ENCODE measurements at regions not wholly inside any gene's neighbourhood (a gene's known extent, or its start where the extent isn't known, plus 50 kb on each side); places are given as distances from the start of the nearest gene placed in this dataset.

DNA sequence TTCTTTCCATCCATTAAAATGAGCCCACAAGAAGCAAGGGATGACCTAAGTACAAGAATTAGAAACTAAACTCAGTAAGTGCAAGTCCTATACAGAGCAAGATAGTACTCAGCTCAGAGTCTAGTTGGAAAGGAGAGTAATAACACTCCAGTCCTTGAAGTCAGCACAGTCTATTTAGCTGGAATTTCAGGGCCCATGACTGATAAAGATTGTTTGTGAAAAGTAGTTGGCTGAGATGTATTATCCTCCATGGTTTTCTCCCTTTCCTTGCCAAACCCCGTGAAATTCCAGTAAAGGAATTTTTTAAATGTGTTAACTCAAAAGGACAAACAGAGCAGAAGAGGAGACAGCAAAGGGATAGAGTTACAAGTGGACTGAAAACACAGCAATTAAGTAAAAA lies 127.2 kb upstream of the STT3B start:
- no peak for DNase-seq

DNA sequence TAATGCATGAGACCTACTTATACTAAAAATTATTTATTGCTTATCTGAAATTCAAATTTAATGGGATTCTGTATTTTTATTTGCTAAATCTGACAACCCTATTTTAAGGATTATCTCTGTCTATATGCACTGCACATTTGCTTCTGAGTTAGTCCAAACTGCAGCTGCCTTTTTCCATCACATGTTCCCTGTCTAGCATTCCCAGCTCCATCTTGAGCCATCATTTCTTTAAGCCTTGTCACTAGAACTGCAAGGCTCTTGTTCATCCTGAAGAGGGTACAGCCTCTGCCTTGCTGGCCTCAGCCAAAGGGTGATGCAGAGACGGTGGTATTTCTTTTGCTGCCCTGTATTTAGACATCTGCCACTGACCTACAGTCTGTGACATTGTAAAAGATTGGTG lies 125.8 kb upstream of the STT3B start:
- DNase-seq: no peak

DNA sequence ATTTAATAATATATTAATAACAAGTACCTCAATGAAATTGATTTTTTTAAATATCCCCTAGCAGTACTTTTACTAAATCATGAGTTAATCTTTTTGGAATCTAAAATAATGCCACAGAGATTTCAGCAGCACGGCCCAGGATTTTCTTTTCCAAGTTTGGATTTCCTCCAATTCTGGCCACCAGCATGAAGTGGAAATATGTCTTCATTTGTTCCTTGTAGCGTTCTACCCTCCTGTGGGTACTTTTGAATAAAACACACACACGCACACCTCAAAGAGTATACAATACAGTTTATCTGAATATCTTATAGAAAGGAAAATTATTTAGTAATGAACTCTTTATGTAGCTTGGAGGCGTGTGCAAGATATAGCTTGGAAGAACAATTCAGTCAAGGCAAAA lies 125.1 kb upstream of the STT3B start:
- DNase-seq: no peak

DNA sequence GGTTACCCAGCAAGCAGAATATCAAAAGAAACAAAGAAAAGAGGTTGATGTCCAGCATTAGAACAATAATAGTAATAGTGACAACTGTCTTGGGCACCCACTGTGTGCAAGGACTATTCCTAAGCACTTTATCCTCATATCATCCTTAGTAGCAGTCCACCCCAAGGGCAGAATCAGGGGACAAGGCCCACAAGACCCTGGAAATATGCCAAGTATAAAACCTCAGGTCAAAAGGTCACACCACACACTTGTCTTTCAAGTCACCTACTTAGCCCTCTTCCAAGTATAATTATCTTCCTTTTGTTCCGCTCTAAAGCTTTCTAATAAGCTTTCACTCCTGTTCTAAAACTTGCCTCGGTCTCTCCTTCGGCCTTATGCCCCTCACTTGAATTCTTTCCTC lies 124.0 kb upstream of the STT3B start:
- no peak for DNase-seq

DNA sequence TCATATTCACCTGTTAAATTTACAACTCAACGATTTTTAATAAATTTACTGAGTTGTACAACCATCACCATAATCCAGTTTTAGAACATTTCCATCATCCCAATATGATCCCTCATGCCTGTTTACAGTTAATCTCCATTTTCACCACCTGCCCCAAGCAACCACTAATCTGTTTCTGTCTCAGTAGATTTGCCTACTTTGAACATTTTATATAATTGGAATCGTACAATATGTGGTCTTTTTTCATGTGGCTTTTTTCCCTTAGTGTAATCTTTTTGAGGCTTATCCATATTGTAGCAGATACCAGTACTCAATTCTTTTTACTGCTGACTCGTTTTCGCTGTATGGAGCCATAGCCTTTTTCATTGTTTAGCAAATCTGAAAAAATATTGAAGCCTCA lies 123.3 kb upstream of the STT3B start:
- no peak for DNase-seq

DNA sequence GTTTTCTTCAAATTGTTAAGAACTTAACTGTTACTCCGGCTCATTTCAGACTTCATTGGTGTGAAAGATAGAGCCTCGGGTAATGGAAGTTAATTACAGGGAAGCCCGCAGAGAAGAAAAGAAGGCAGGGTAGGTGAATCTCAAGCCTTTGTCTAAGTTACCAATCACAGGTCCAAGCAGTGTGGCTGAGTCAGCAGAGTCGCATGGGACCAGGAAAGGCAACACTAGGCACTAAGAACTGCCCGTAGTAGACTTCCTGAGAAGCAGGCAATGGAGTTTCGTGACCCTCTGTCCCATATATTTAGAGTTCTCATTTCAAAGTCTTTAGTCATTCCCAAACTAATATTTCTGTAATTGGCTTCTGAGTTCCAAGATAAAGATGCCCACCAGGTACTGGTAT lies 122.9 kb upstream of the STT3B start:
- no peak for DNase-seq

DNA sequence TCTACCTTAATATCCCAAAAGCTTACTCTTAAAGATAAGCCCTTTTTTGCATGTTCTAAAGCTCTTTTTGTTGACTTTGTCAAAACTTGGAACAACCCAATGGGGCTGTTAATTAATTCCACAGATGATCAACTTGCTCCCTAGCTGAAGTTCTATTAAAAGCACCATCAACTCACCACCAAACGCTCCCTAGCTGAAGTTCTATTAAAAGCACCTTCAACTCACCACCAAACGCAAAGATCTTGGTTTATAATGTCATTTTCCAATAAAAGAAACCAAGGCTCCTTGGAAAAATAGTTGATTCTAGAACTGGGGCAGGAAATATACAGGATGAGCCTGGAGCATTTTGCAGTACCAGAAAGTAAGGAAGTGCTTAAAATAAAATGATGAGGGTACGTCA lies 122.3 kb upstream of the STT3B start:
- no peak for DNase-seq

DNA sequence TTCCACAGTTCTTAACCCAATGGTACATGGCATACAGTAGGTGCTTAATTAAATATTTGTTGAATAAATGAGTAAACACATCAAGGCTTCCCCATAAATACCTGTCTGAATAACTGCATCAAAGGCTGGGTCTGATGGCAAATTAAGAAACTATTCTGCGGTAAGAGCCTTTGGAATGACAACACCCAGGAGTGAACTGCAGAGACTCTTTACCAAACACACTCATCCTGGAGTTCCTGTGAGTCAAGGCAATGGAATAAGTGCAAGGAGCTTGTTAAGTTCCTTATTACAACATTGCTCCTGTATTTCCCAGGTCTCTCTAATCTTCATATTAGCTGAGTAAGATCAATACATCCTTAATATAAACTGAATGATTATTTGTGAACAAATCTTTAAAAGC lies 119.9 kb upstream of the STT3B start:
- DNase-seq: no peak

DNA sequence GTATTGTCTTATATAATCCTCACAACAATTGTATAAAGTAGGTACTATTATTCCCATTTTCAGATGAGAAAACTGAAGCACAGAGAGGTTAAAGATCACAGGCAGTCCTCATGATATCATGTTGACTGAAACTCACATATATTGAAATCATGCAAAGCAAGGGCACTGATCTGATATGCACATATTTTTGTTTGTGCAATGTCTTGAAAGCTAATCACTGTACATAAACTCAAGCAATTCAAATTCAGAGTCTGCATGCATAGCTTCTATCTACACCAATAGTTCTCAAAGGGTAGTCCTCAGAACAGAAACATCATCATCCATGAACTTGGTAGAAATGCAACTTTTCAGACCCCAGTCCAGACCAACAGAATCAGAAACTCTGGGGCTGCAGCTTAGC lies 119.2 kb upstream of the STT3B start:
- no peak for DNase-seq

DNA sequence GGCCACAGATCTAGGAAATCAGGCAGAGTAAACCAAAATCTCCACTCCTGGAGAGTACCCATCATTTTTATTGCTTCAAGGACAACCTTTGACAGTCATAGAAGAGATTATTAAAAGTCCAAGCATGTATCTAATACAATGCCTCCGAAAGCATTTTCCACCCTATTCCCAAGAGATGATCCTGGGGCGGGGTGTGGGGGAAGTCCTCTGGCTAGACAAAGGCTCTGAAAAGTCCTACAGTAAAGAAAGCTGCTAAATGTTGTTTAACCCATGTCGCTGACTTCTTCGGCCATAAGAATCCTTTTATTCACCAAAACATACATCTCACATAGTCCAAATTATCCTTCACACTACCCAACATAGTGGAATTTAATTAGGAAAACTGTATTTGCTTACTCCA lies 115.7 kb upstream of the STT3B start:
- no peak for DNase-seq

DNA sequence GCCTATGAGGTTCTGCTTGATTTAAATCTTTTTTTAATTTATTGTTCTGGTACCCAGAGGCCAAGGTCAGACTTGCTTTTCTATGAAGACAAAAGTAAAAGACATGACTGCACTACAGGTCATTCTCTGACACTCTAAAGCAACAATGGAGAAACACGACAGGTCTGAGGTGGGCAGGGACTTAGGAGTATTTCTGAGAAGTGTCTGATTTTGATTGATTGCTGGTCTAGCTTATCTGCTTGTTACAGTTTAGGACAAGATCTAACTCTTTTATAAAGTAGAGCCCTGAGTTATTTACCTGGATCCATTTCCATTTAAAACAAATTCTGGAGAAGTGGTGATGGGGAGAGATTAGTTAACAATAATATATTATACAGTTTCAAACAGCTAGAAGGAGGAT lies 115.2 kb upstream of the STT3B start:
- no peak for DNase-seq

DNA sequence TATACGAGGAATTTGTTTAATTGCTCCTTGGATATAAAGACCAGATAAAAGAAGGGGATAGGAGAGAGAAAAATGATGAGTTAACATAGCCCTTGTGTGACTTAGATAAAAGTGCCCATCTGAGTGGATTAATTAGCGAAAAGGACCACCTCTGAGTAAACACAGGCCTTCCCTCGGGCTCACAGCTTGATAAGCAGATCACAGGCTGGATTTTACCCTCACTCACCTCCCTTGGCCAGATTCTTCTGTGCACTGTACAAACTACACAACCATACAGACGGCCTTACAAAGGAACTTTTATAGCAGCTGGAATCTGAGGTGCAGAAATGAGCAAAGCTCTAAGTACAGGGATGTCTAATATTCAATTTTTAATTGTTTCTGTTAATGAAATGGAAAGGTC lies 112.4 kb upstream of the STT3B start:
- no peak for DNase-seq

DNA sequence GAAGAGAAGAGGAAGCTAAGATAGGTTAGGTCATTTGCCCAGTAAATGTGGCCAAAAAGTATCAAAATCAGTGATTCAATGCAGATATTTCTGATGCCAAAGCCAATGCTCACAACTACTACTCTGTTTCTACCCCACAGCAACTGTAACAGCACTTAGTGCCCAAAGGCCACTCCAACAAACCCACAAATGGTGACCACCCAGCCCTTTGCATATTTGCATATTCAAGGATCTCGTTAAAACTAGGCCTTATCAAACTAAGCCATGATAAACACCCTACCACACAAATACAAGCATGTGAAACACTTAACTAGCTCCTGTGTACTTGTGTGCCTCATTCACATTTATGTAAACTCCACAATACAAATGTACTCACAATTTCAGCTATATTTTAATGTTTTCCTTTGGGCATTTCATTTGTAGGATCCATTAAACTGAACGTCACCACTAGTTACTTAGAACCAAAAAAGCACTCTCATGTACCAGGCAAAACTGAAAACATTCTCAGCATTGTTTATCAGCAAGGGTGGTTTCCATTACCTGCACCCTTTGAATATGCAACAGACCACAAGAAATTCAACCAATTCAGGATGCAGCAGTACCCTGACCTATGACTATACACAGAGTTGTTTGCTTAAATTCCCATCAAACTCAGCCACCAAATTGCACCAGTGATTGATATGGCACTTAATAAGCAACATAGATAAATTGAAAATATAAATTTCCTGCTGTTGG lies 111.2 kb upstream of the STT3B start:
- no peak for DNase-seq

DNA sequence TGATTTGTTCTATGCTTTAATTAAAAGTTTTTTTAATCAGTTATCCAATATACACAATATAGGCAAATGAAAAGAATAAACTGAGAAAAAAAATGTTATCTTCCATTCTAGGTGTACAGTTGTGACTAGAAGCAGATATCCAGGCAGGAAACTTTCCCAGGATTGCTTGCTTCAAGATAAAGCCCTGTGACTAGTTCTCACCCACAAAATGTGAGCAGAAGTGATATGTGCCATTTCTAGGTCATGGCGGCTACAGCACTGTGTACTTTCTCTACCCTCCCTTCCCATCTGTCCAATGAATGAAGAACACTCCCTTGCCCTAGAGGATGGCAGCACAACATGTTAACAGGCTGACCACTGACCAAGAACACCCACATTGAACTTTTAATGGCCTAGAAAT lies 110.5 kb upstream of the STT3B start:
- DNase-seq: no peak

DNA sequence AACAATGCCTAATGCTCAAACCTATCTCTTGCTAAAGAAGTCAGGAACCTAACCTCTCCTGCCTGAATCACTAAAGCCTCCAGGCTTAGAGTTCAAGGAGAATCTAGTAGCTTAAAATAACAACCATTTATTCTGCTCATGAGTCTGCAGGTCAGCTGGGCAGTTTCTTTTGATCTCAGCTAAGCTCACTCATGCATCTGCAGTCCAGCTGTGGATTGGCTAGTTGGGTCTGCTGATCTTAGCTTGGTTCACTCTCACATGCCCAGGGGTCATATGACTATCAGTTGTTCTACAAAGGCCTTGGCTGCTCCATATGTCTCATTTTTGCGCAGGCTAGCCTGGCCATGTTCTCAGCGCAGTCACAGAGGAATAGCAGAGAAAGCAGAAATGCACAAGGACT lies 109.2 kb upstream of the STT3B start:
- no peak for DNase-seq

DNA sequence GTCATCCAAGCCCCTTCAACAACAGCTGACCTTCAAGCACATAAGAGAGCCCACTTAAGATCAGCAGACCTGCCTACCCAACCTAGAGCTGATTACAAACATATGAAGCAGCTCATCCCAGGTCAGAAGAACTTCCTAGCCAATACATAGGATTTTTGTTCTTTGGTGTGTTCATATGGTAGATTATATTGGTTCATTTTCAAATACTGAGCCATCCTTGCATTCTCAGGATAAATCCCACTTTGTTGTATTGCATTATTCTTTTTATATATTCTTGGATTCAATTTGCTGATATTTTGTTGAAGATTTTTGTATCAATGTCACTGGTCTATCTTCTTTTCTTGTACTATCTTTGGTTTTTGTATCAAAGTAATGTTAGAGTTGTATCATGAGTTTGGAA lies 107.3 kb upstream of the STT3B start:
- DNase-seq: no peak

DNA sequence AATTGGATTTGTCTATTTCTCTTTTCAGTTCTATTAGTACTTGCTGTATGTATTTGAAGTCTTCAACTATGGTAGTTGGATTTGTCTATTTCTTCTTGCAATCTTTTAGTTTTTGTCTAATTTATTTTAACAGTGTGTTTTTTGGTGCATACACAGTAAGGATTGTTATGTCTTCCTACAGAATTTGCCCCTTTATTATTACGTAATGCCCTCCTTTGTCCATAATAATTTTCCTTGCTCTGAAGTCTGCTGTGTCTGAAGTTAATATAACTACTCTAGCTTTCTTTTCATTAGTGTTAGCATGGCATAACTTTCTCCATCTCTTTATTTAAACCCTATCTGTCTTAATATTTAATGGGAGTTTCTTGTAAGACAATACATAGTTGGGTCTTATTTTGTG lies 105.1 kb upstream of the STT3B start:
- no peak for DNase-seq

DNA sequence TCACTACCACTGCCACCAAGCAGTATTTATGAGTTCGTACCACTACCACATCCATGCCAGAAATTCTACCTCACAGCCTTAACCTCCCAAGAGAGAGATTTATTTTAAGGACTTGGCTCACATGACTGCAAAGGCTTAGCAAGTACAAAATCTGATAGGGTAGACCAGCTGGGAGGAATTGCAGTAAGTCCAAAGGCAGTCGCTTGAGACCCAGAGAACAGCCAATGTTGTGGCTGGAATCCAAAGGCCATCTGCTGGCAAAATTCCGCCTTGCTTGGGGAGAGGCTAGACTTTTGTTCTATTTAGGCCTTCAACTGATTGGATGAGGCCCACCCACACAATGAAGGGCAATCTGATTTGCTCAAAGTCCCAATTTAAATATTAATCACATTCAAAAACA lies 101.4 kb upstream of the STT3B start:
- DNase-seq: no peak

DNA sequence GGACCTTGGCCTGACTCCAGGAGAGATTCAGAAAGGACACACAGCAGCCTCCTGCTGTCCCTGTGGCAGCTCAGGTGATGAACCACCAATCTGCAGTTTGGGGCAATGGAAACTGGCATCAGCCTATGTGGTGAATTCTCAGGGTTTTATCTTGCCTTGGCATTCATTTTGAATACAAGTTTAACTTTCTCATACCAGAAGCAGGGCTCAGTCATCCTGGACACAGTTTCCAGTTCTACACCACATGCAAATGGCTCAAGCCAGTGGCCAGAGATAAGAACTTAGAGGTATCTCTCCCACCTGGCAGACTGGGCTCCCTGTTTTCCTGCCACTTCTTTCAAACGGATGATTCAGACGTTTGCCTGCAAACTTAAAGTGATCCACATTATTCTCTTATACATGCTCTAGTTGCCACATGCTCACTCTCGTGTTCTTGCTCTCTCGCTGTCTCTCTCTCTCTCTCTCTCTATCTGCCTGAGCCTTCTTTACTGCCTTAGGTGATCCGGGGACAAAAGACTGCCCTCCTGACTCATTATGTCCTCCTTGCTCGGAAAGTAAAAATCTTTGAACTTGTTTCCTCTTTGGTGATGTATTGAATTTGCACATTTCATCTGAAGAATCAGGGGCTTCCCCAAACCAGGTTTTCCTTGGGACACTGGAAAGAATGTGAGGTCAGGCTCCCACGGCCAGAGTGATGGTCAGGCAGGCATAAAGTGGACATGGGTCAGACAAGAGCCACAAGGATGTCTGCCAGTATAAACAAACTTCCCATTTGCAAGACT lies 99.6 kb upstream of the STT3B start:
- DNase-seq: no peak

DNA sequence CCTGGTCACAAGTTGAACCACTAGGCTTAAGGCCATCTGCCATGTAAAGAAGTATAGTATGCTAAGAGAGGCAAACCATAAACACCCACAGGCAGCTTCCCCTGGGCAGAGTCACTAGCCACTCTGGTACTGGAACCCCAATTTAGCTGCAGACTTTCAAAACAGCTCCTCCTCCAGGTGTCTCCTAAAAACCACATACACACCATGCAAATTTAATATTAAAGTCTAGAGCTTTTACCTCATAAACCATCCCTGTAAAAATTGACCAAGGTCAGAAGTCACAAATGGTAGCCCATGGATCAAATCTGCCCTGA lies 99.1 kb upstream of the STT3B start:
- DNase-seq: no peak

DNA sequence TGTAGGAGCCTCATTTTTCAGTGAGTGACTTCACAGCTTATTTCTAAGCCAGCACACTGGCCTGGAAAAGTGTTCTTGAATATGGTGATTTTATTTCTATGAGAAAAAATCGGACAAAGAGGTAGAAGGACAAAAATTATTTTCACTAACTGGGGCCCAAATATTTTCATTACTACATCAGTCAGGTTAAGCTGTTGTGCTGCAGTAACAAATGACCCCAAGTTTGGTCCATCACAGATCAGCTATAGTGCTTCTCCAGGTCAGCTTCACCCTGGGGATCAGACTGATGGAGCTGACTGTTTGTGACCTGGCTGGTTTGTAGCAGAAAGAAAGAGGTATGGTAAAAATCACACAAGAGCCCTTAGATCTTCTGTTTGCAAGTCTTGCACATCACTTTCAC lies 97.9 kb upstream of the STT3B start:
- no peak for DNase-seq

DNA sequence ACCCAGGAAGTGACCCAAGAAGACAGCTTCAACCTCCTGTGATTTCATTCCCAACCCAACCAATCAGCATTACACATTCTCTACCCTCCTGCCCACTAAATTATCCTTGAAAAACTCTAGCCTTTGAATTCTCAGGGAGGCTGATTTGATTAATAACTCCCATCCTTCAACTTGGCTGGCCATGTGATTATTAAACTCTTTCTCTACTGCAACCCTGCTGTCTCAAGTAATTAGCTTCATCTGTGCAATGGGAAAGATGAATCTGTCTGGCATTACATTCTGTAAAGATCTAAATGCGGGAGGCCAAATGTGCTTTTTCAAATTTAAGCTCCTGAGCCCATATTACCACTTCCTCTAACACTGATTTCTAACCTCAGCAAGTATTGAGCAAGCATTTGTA lies 95.9 kb upstream of the STT3B start:
- no peak for DNase-seq

DNA sequence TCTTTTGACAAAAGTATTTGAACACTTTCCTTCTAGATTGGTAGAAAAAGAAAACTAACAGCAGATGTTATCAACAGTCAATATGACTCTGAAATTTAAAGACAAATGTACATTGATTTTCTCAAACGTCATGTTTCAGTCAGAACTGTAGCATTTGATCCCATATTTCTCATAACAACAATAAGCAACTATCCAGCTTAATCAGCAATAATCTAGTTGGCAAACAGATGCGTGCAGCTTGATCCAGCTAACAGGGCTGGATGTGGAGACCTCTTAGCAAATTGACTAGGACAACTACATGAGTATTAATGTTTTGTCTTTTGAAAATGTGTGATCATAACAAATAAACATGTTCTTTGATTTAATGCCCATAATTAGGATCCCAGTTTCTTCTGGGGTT lies 94.0 kb upstream of the STT3B start:
- DNase-seq: no peak

DNA sequence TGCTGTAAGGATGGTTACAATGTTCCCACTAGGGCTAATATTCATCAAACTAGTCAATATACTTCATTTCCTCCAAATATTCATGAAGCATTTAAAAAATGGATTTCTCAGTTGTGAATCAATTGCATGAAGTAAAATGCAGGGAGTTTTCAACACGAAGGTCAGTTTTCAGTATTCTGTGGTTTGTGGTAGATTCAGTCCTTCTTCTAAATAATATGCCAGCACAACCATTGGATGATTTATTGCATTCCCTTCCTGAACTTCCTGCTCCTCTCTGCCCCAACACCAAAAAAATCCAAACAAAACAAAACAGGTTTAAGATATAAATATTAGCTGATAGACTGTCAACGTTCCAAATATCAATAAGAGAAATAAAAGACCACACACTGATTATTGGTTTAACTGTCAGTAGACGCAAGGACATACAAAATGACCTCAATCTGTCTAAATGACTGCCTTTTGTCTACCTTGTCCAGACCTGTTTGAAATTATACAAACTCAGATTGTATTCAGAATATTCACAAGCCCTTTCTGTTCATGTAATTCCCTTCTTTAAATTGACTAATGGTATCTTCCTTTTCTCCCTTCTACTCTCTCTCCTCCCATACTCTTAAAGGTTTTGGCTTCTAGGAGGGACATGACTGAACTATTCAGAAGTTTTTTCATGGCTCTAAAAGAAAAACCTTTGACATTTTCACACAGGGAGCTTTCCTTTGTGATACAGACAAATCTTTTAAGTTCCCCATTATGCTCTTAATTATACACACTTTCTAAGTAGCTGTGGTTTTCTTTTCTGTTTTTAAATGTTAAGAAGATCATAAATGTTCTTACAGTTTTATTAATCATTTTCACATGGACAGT lies 92.6 kb upstream of the STT3B start:
- no peak for DNase-seq
